ENCODE measurements at regions not wholly inside any gene's neighbourhood (a gene's known extent, or its start where the extent isn't known, plus 50 kb on each side); places are given as distances from the start of the nearest gene placed in this dataset.

- Histone ChIP-seq H3K27ac (ENCODE audit: low read length) (no peak overlapping the region), H3K9ac (ENCODE audit: low read depth, low read length) (no peak overlapping the region), H3K36me3 (ENCODE audit: insufficient read depth, low read depth, low read length) (no peaks in the 10 kb centered on the region), H3K9me3 (ENCODE audit: insufficient read depth, low read depth, low read length) (no peaks in the 10 kb centered on the region), H3K4me1 (ENCODE audit: insufficient read depth, low read length) (no peaks in the 10 kb centered on the region), H3K4me3 (ENCODE audit: low read length) (no peak overlapping the region), H3K27me3 (ENCODE audit: insufficient read depth, low read length) (no peaks in the 10 kb centered on the region)
Observed at GRCh38 chrX:125977851-125978250, 188.2 kb downstream of the DCAF12L2 start.

- Histone ChIP-seq H3K27ac (ENCODE audit: low read length) (no peak overlapping the region), H3K27me3 (ENCODE audit: insufficient read depth, low read length) (no peaks in the 10 kb centered on the region), H3K4me1 (ENCODE audit: insufficient read depth, low read length) (no peaks in the 10 kb centered on the region), H3K9ac (ENCODE audit: low read depth, low read length) (no peak overlapping the region), H3K9me3 (ENCODE audit: insufficient read depth, low read depth, low read length) (no peaks in the 10 kb centered on the region), H3K36me3 (ENCODE audit: insufficient read depth, low read depth, low read length) (no peaks in the 10 kb centered on the region), H3K4me3 (ENCODE audit: low read length) (no peak overlapping the region)
Observed at GRCh38 chrX:125998432-125998831, 167.7 kb downstream of the DCAF12L2 start.

- H3K9me3 ChIP-seq (ENCODE audit: insufficient read depth, low read depth, low read length), result no peaks in the 10 kb centered on the region
Observed at GRCh38 chrX:126027229-126027628, 138.9 kb downstream of the DCAF12L2 start.

GRCh38 chrX:126030021-126030420, 136.1 kb downstream of the DCAF12L2 start:
- Histone ChIP-seq H3K27me3 (ENCODE audit: insufficient read depth, low read length) (no peaks in the 10 kb centered on the region), H3K4me1 (ENCODE audit: insufficient read depth, low read length) (no peaks in the 10 kb centered on the region), H3K9ac (ENCODE audit: low read depth, low read length) (no peak overlapping the region), H3K4me3 (ENCODE audit: low read length) (no peak overlapping the region), H3K36me3 (ENCODE audit: insufficient read depth, low read depth, low read length) (no peaks in the 10 kb centered on the region), H3K9me3 (ENCODE audit: insufficient read depth, low read depth, low read length) (no peaks in the 10 kb centered on the region), H3K27ac (ENCODE audit: low read length) (no peak overlapping the region)

More at GRCh38 chrX:126027229-126027628, 138.9 kb downstream of the DCAF12L2 start:
- Histone ChIP-seq H3K27ac (ENCODE audit: low read length) (no peak overlapping the region), H3K4me3 (ENCODE audit: low read length) (no peak overlapping the region), H3K36me3 (ENCODE audit: insufficient read depth, low read depth, low read length) (no peaks in the 10 kb centered on the region), H3K27me3 (ENCODE audit: insufficient read depth, low read length) (no peaks in the 10 kb centered on the region), H3K4me1 (ENCODE audit: insufficient read depth, low read length) (no peaks in the 10 kb centered on the region), H3K9ac (ENCODE audit: low read depth, low read length) (no peak overlapping the region)

GRCh38 chrX:126063984-126064383, 102.1 kb downstream of the DCAF12L2 start:
- Histone ChIP-seq H3K4me1 (ENCODE audit: insufficient read depth, low read length) (no peaks in the 10 kb centered on the region), H3K9ac (ENCODE audit: low read depth, low read length) (no peak overlapping the region), H3K27ac (ENCODE audit: low read length) (no peak overlapping the region), H3K27me3 (ENCODE audit: insufficient read depth, low read length) (no peaks in the 10 kb centered on the region), H3K9me3 (ENCODE audit: insufficient read depth, low read depth, low read length) (no peaks in the 10 kb centered on the region), H3K36me3 (ENCODE audit: insufficient read depth, low read depth, low read length) (no peaks in the 10 kb centered on the region), H3K4me3 (ENCODE audit: low read length) (no peak overlapping the region)

- no peaks in the 10 kb centered on the region for H3K36me3 ChIP-seq (ENCODE audit: insufficient read depth, low read depth, low read length)
- H3K9ac ChIP-seq (ENCODE audit: low read depth, low read length), result no peak overlapping the region
- no peaks in the 10 kb centered on the region for H3K4me1 ChIP-seq (ENCODE audit: insufficient read depth, low read length)
- no peak overlapping the region for H3K4me3 ChIP-seq (ENCODE audit: low read length)
- no peaks in the 10 kb centered on the region for H3K27me3 ChIP-seq (ENCODE audit: insufficient read depth, low read length)
- no peaks in the 10 kb centered on the region for H3K9me3 ChIP-seq (ENCODE audit: insufficient read depth, low read depth, low read length)
- H3K27ac ChIP-seq (ENCODE audit: low read length), result no peak overlapping the region
Observed at GRCh38 chrX:126064901-126065541, 101.1 kb downstream of the DCAF12L2 start.

- no peaks in the 10 kb centered on the region for H3K9me3 ChIP-seq (ENCODE audit: insufficient read depth, low read depth, low read length)
Observed at GRCh38 chrX:126065901-126066660, 100.0 kb downstream of the DCAF12L2 start.

More at GRCh38 chrX:126065901-126066660, 100.0 kb downstream of the DCAF12L2 start:
- no peaks in the 10 kb centered on the region for H3K27me3 ChIP-seq (ENCODE audit: insufficient read depth, low read length)
- H3K36me3 ChIP-seq (ENCODE audit: insufficient read depth, low read depth, low read length), result no peaks in the 10 kb centered on the region
- no peak overlapping the region for H3K27ac ChIP-seq (ENCODE audit: low read length)
- H3K4me1 ChIP-seq (ENCODE audit: insufficient read depth, low read length), result no peaks in the 10 kb centered on the region
- no peak overlapping the region for H3K4me3 ChIP-seq (ENCODE audit: low read length)
- H3K9ac ChIP-seq (ENCODE audit: low read depth, low read length), result no peak overlapping the region
